Muscle of arm (tissue), 1 donor: ENCODE measurements at regions not wholly inside any gene's neighbourhood (a gene's known extent, or its start where the extent isn't known, plus 50 kb on each side); places are given as distances from the start of the nearest gene placed in this dataset.

Source experiments
- DNase-seq: peaks from one replicate; pipeline ENCODE4 v3.0.0-alpha.2; 2013

GRCh38 chr14:49527221-49527620, 59.0 kb downstream of the RPS29 start:
- no peak for DNase-seq

GRCh38 chr14:49526101-49526500, 60.1 kb downstream of the RPS29 start:
- no peak for DNase-seq

- no peak for DNase-seq
Observed at GRCh38 chr14:49516286-49516685, 69.9 kb downstream of the RPS29 start.

GRCh38 chr14:49512571-49512970, 73.6 kb downstream of the RPS29 start:
- no peak for DNase-seq

GRCh38 chr14:49512147-49512551, 74.0 kb downstream of the RPS29 start:
- DNase-seq, result no peak

GRCh38 chr14:49508124-49508523, 78.1 kb downstream of the RPS29 start:
- DNase-seq, result no peak

- DNase-seq, result no peak
Observed at GRCh38 chr14:49506650-49507049, 79.5 kb downstream of the RPS29 start.

- DNase-seq, result no peak
Observed at GRCh38 chr14:49505041-49505766, 81.0 kb downstream of the RPS29 start.

GRCh38 chr14:49497725-49498348, 88.3 kb downstream of the RPS29 start:
- DNase-seq, result peak; percentile 59

GRCh38 chr14:49497267-49497666, 88.9 kb downstream of the RPS29 start:
- DNase-seq, result no peak

GRCh38 chr14:49494836-49495235, 91.3 kb downstream of the RPS29 start:
- no peak for DNase-seq

- no peak for DNase-seq
Observed at GRCh38 chr14:49493557-49493956, 92.6 kb downstream of the RPS29 start.

GRCh38 chr14:49492151-49492550, 94.0 kb downstream of the RPS29 start:
- DNase-seq, result no peak

- no peak for DNase-seq
Observed at GRCh38 chr14:49489341-49489740, 96.8 kb downstream of the RPS29 start.

- no peak for DNase-seq
Observed at GRCh38 chr14:49487238-49487637, 98.9 kb downstream of the RPS29 start.

GRCh38 chr14:49485290-49485689, 100.9 kb downstream of the RPS29 start:
- DNase-seq, result no peak

GRCh38 chr14:49484180-49484579, 102.0 kb downstream of the RPS29 start:
- DNase-seq, result no peak

- no peak for DNase-seq
Observed at GRCh38 chr14:49483268-49483667, 102.9 kb downstream of the RPS29 start.

- no peak for DNase-seq
Observed at GRCh38 chr14:49480979-49481498, 105.1 kb downstream of the RPS29 start.

- DNase-seq, result no peak
Observed at GRCh38 chr14:49480053-49480760, 106.0 kb downstream of the RPS29 start.

- DNase-seq, result no peak
Observed at GRCh38 chr14:49479432-49479831, 106.7 kb downstream of the RPS29 start.

- DNase-seq, result no peak
Observed at GRCh38 chr14:49478784-49479183, 107.4 kb downstream of the RPS29 start.

- no peak for DNase-seq
Observed at GRCh38 chr14:49467091-49467490, 119.1 kb downstream of the RPS29 start.
